SK-N-SH (cell line): ENCODE measurements at regions not wholly inside any gene's neighbourhood (a gene's known extent, or its start where the extent isn't known, plus 50 kb on each side); places are given as distances from the start of the nearest gene placed in this dataset.

Experiments
- CTCF ChIA-PET: fragments of 300-600, 350-600 bp; formaldehyde crosslinking; extraction: SDS; loops from one replicate; lab custom pipeline; 2021; lab: Yijun Ruan, JAX
- POLR2A ChIA-PET: fragments of 350-600 bp; sonication (Branson Sonifier 250); formaldehyde crosslinking; extraction: SDS; loops from one replicate; lab custom pipeline; 2020; ENCODE audit warnings: antibody characterized with exemption, inconsistent platforms; lab: Yijun Ruan, JAX
- DNase-seq: peaks from one replicate; pipeline ENCODE4 v3.0.0; 2012
- H2AFZ ChIP-seq: fragments of 200-600 bp; sonication (generic); 2 replicates; pipeline ENCODE4 v1.8.1; 2016; ENCODE audit warnings: antibody characterized with exemption, mild to moderate bottlenecking, low read depth
- H3F3A ChIP-seq: fragments of 200-600 bp; sonication (generic); replicated peaks from 2 replicates; pipeline ENCODE3; 2016; ENCODE audit warnings: antibody characterized with exemption, mild to moderate bottlenecking; ENCODE audit not compliant: insufficient read depth
- H3K27ac ChIP-seq, 2 experiments: fragments of 200-500 bp in 1 of 2; fragments of 200-600 bp in 1 of 2; sonication (Bioruptor generic) in 1 of 2; sonication (generic), shearing (Covaris generic) in 1 of 2; 2 replicates each; pipeline versions ENCODE4 v1.5.1 to v1.6.1; 2014 to 2016; ENCODE audit warnings: low read depth in 2 of 2, inconsistent platforms in 1 of 2, low read length in 1 of 2, mild to moderate bottlenecking in 1 of 2, mixed read lengths in 1 of 2
- H3K27me3 ChIP-seq: fragments of 200-600 bp; sonication (generic), shearing (Covaris generic); 2 replicates; pipeline ENCODE4 v1.6.1; 2016; ENCODE audit warnings: mixed run types; ENCODE audit not compliant: insufficient read depth
- H3K36me3 ChIP-seq, 2 experiments: fragments of 200-500 bp in 1 of 2; fragments of 200-600 bp in 1 of 2; sonication (Bioruptor generic) in 1 of 2; sonication (generic) in 1 of 2; replicated peaks in 1 of 2; 2 replicates each; pipeline versions ENCODE3 to v1.5.1; 2014 to 2016; ENCODE audit warnings: low read length in 1 of 2, mild to moderate bottlenecking in 1 of 2; ENCODE audit not compliant: insufficient read depth in 2 of 2, control insufficient read depth in 1 of 2
- H3K4me1 ChIP-seq, 2 experiments: fragments of 200-500 bp in 1 of 2; fragments of 200-600 bp in 1 of 2; sonication (Bioruptor generic) in 1 of 2; sonication (generic), shearing (Covaris generic) in 1 of 2; 2 replicates each; pipeline versions ENCODE4 v1.5.1 to v1.6.1; 2014 to 2016; ENCODE audit warnings: low read depth in 1 of 2, low read length in 1 of 2, mixed run types in 1 of 2; ENCODE audit not compliant: insufficient read depth in 2 of 2, control insufficient read depth in 1 of 2
- H3K4me2 ChIP-seq: fragments of 200-600 bp; sonication (generic), shearing (Covaris generic); 2 replicates; pipeline ENCODE4 v1.6.1; 2017; ENCODE audit warnings: mixed run types
- H3K4me3 ChIP-seq, 2 experiments: fragments of 200-500 bp in 1 of 2; fragments of 200-600 bp in 1 of 2; sonication (Bioruptor generic) in 1 of 2; sonication (generic), shearing (Covaris generic) in 1 of 2; 2 replicates each; pipeline versions ENCODE4 v1.5.1 to v1.8.1; 2014 to 2016; ENCODE audit warnings: low read depth in 2 of 2, inconsistent platforms in 1 of 2, low read length in 1 of 2, mild to moderate bottlenecking in 1 of 2, mixed read lengths in 1 of 2, moderate library complexity in 1 of 2
- H3K79me2 ChIP-seq: fragments of 200-600 bp; sonication (generic); 2 replicates; pipeline ENCODE4 v1.8.1; 2017; ENCODE audit warnings: mild to moderate bottlenecking; ENCODE audit not compliant: insufficient read depth
- H3K9ac ChIP-seq: fragments of 200-600 bp; sonication (generic); 2 replicates; pipeline ENCODE4 v1.6.1; 2017; ENCODE audit warnings: mixed run types
- H3K9me2 ChIP-seq: fragments of 200-600 bp; sonication (generic); 2 replicates; pipeline ENCODE4 v1.6.1; 2017; ENCODE audit warnings: mixed run types
- H3K9me3 ChIP-seq: fragments of 200-600 bp; sonication (generic); 2 replicates; pipeline ENCODE4 v1.6.1; 2017; ENCODE audit warnings: mixed run types, mild to moderate bottlenecking, moderate library complexity
- H4K20me1 ChIP-seq: fragments of 200-600 bp; sonication (generic); 2 replicates; pipeline ENCODE4 v1.6.1; 2017; ENCODE audit warnings: mild to moderate bottlenecking, mixed run types; ENCODE audit not compliant: insufficient read depth
- FOSL2 ChIP-seq: IDR thresholded peaks from 2 replicates; pipeline ENCODE4 v1.4.0; 2012; ENCODE audit warnings: low read depth, mild to moderate bottlenecking, moderate library complexity, borderline replicate concordance
- FOXJ3 ChIP-seq: sonication (generic); formaldehyde crosslinking; IDR thresholded peaks from 2 replicates; pipeline ENCODE4 v1.5.1; 2020; ENCODE audit warnings: mild to moderate bottlenecking, missing genetic modification reagents
- MXI1 ChIP-seq: IDR thresholded peaks from 2 replicates; pipeline ENCODE4 v1.6.1; 2012; ENCODE audit warnings: mild to moderate bottlenecking, low read depth, low read length, improper control_type of control experiment
- NRF1 ChIP-seq: IDR thresholded peaks from 2 replicates; pipeline ENCODE4 v1.6.1; 2012; ENCODE audit warnings: low read depth, mild to moderate bottlenecking, low read length
- POLR2AphosphoS5 ChIP-seq: IDR thresholded peaks from 2 replicates; pipeline ENCODE4 v1.6.1; 2012; ENCODE audit warnings: low read depth, low read length
- RXRA ChIP-seq: IDR thresholded peaks from 2 replicates; pipeline ENCODE4 v1.4.0; 2012; ENCODE audit warnings: low read depth, mild to moderate bottlenecking, borderline replicate concordance
- SMC3 ChIP-seq: IDR thresholded peaks from 2 replicates; pipeline ENCODE4 v1.6.1; 2012; ENCODE audit warnings: low read depth, low read length, improper control_type of control experiment
- WGBS: methylation state at CpG from one replicate; pipeline ENCODE4 v1.1.6; 2017; ENCODE audit warnings: low lambda C conversion rate; 5-methylcytosine and 5-hydroxymethylcytosine counted together
- TF ChIP-seq, protein P1 (sequence below): IDR thresholded peaks from 2 replicates; pipeline ENCODE4 v1.4.0; 2012; ENCODE audit warnings: low read depth, borderline replicate concordance
- TF ChIP-seq, protein P2 (sequence below): IDR thresholded peaks from 2 replicates; pipeline ENCODE4 v1.4.0; 2012; ENCODE audit warnings: low read depth, borderline replicate concordance
- TF ChIP-seq, protein P3 (sequence below): fragments of 200-600 bp; sonication (generic); IDR thresholded peaks from 2 replicates; pipeline ENCODE4 v1.6.1; 2017; ENCODE audit warnings: antibody characterized with exemption, mild to moderate bottlenecking, moderate library complexity

DNA sequence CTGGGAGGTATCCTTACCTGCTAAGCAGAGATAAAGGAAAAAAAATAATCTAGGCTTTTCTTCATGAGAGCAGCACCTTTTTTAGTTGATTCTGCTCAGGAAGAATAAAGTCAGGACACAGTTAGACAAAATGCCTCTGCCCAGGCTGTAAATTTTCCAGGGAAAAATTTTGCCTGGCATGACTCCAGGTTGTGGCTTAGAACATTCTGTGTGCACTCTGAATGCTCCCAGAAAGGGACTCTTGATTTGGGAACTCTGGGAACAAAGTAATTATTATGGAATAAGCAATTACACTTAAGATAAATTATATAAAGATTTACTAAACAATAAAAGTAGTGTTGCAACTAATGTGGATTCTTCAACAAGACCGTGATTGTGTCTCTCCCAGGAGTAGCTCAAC, 826.2 kb upstream of the TENM3 start (continued):
- TF ChIP-seq, protein P1, sequence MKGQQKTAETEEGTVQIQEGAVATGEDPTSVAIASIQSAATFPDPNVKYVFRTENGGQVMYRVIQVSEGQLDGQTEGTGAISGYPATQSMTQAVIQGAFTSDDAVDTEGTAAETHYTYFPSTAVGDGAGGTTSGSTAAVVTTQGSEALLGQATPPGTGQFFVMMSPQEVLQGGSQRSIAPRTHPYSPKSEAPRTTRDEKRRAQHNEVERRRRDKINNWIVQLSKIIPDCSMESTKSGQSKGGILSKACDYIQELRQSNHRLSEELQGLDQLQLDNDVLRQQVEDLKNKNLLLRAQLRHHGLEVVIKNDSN: no peak
- TF ChIP-seq FOSL2: no peak
- TF ChIP-seq, protein P2, sequence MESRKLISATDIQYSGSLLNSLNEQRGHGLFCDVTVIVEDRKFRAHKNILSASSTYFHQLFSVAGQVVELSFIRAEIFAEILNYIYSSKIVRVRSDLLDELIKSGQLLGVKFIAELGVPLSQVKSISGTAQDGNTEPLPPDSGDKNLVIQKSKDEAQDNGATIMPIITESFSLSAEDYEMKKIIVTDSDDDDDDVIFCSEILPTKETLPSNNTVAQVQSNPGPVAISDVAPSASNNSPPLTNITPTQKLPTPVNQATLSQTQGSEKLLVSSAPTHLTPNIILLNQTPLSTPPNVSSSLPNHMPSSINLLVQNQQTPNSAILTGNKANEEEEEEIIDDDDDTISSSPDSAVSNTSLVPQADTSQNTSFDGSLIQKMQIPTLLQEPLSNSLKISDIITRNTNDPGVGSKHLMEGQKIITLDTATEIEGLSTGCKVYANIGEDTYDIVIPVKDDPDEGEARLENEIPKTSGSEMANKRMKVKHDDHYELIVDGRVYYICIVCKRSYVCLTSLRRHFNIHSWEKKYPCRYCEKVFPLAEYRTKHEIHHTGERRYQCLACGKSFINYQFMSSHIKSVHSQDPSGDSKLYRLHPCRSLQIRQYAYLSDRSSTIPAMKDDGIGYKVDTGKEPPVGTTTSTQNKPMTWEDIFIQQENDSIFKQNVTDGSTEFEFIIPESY: no peak
- no peak for TF ChIP-seq POLR2AphosphoS5
- TF ChIP-seq RXRA: no peak
- TF ChIP-seq, all 33 proteins: peak for 0

DNA sequence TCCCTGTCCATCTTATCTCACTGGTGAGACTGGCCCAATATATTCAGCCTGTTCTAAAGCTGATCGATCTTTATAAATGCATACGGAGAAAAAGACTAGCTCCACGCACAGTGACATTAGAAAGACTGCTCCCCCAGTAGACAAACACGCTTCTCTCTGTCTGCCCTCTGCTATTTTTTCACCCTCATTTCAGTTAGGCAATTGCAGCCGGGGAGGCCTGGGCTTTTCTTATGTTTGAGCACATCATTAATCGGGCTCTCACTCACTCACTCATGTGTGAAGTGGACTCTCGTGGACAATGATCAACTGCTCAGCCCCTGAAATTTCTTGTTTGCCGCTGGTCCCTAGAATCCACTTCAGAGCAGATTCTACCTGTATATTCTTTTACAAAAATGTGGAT, 824.7 kb upstream of the TENM3 start:
- TF ChIP-seq SMC3 (no peak), NRF1 (no peak)
- TF ChIP-seq, protein P3, sequence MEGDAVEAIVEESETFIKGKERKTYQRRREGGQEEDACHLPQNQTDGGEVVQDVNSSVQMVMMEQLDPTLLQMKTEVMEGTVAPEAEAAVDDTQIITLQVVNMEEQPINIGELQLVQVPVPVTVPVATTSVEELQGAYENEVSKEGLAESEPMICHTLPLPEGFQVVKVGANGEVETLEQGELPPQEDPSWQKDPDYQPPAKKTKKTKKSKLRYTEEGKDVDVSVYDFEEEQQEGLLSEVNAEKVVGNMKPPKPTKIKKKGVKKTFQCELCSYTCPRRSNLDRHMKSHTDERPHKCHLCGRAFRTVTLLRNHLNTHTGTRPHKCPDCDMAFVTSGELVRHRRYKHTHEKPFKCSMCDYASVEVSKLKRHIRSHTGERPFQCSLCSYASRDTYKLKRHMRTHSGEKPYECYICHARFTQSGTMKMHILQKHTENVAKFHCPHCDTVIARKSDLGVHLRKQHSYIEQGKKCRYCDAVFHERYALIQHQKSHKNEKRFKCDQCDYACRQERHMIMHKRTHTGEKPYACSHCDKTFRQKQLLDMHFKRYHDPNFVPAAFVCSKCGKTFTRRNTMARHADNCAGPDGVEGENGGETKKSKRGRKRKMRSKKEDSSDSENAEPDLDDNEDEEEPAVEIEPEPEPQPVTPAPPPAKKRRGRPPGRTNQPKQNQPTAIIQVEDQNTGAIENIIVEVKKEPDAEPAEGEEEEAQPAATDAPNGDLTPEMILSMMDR: no peak
- TF ChIP-seq, all 33 proteins: peak for 0
- Histone ChIP-seq H3K9ac (no peak overlapping the region), H3K9me3 (no peaks in the 10 kb centered on the region), H3K4me3 (no peak overlapping the region), H3K4me2 (no peak overlapping the region), H3K27me3 (no peaks in the 10 kb centered on the region), H3K4me1 (no peaks in the 10 kb centered on the region), H3F3A (no peaks in the 10 kb centered on the region), H3K9me2 (no peaks in the 10 kb centered on the region), H3K27ac (no peak overlapping the region), H3K36me3 (no peaks in the 10 kb centered on the region), H2AFZ (no peak overlapping the region), H4K20me1 (no peaks in the 10 kb centered on the region), H3K79me2 (no peaks in the 10 kb centered on the region)
- POLR2A ChIA-PET: no interaction called here
- CTCF ChIA-PET: no interaction called here
- 66% methylated on average over 8 of the region's 8 CpGs for WGBS
- DNase-seq: no peak

DNA sequence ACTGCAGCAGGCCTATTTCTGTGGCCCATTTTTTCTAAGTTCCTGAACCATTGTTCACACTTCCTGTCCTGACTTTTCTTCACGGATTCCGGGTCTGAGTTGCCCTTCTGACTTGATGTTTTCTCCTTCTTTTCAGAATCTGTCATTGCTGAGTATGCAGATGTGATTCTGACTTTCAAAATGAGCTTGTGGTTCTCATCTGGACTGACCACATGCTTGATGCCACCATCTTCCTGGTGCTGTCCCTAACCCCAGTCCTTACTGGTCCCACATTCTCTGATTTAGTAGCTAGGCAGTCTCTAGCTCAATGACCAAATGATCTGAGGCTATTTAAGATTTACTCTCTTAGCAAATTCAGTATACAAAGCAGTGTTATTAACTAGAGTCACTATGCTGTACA, 822.3 kb upstream of the TENM3 start:
- H3K9me3 ChIP-seq: no peaks in the 10 kb centered on the region
- no peaks in the 10 kb centered on the region for H3K79me2 ChIP-seq
- DNase-seq: no peak
- no peaks in the 10 kb centered on the region for H3K36me3 ChIP-seq
- H2AFZ ChIP-seq: no peak overlapping the region
- POLR2A ChIA-PET: no interaction called here
- no peak overlapping the region for H3K4me3 ChIP-seq
- CTCF ChIA-PET: no interaction called here
- TF ChIP-seq FOXJ3 (no peak), MXI1 (no peak)
- no peaks in the 10 kb centered on the region for H3K27me3 ChIP-seq
- no peaks in the 10 kb centered on the region for H3F3A ChIP-seq
- WGBS: 42% methylated on average over 2 of the region's 2 CpGs
- H3K9me2 ChIP-seq: no peaks in the 10 kb centered on the region
- H3K4me2 ChIP-seq: no peak overlapping the region
- no peaks in the 10 kb centered on the region for H4K20me1 ChIP-seq
- no peaks in the 10 kb centered on the region for H3K4me1 ChIP-seq
- H3K27ac ChIP-seq: no peak overlapping the region
- H3K9ac ChIP-seq: no peak overlapping the region
